GM18858 (cell line): ENCODE measurements at regions not wholly inside any gene's neighbourhood (a gene's known extent, or its start where the extent isn't known, plus 50 kb on each side); places are given as distances from the start of the nearest gene placed in this dataset.
"Not testable (repeated sequence)": the region's sequence is repeated elsewhere in the genome, so short reads cannot be mapped to it uniquely, and the experiment has no call there.

ENCODE experiments used
- ATAC-seq: cut with Tn5 transposase; IDR thresholded peaks from one replicate; pipeline ENCODE4 v1.9.1; 2021; ENCODE audit not compliant: unreplicated experiment

- no peak for ATAC-seq
Observed at GRCh38 chr5:99368726-99369125, 439.9 kb upstream of the CHD1 start.

- ATAC-seq, result no peak
Observed at GRCh38 chr5:99355881-99356280, 427.1 kb upstream of the CHD1 start.

GRCh38 chr5:99349787-99350186 lies 421.0 kb upstream of the CHD1 start:
- no peak for ATAC-seq

- no peak for ATAC-seq
Observed at GRCh38 chr5:99348597-99348996, 419.8 kb upstream of the CHD1 start.

GRCh38 chr5:99339758-99340157 lies 411.0 kb upstream of the CHD1 start:
- not testable (repeated sequence) for ATAC-seq

- no peak for ATAC-seq
Observed at GRCh38 chr5:99334936-99335335, 406.1 kb upstream of the CHD1 start.

- no peak for ATAC-seq
Observed at GRCh38 chr5:99331061-99331460, 402.3 kb upstream of the CHD1 start.

GRCh38 chr5:99320436-99320835 lies 391.6 kb upstream of the CHD1 start:
- ATAC-seq, result no peak

GRCh38 chr5:99317136-99317535 lies 388.3 kb upstream of the CHD1 start:
- ATAC-seq, result no peak

GRCh38 chr5:99316484-99316883 lies 387.7 kb upstream of the CHD1 start:
- ATAC-seq, result no peak

GRCh38 chr5:99315413-99316183 lies 386.8 kb upstream of the CHD1 start:
- ATAC-seq, result no peak

- ATAC-seq, result no peak
Observed at GRCh38 chr5:99314721-99315120, 385.9 kb upstream of the CHD1 start.

- no peak for ATAC-seq
Observed at GRCh38 chr5:99308131-99308530, 379.3 kb upstream of the CHD1 start.

GRCh38 chr5:99305045-99305580 lies 376.3 kb upstream of the CHD1 start:
- ATAC-seq, result no peak

- ATAC-seq, result no peak
Observed at GRCh38 chr5:99285606-99286005, 356.8 kb upstream of the CHD1 start.

GRCh38 chr5:99275128-99275527 lies 346.3 kb upstream of the CHD1 start:
- ATAC-seq, result no peak

GRCh38 chr5:99272576-99272975 lies 343.8 kb upstream of the CHD1 start:
- no peak for ATAC-seq

GRCh38 chr5:99258819-99259218 lies 330.0 kb upstream of the CHD1 start:
- ATAC-seq, result no peak

GRCh38 chr5:99248066-99248465 lies 319.3 kb upstream of the CHD1 start:
- no peak for ATAC-seq

- no peak for ATAC-seq
Observed at GRCh38 chr5:99247346-99247745, 318.5 kb upstream of the CHD1 start.

- no peak for ATAC-seq
Observed at GRCh38 chr5:99243111-99243510, 314.3 kb upstream of the CHD1 start.

- ATAC-seq, result no peak
Observed at GRCh38 chr5:99239826-99240360, 311.1 kb upstream of the CHD1 start.
